HCT116 (cell line): ENCODE measurements at regions not wholly inside any gene's neighbourhood (a gene's known extent, or its start where the extent isn't known, plus 50 kb on each side); places are given as distances from the start of the nearest gene placed in this dataset.

Experiments used
- CTCF ChIP-seq, 3 experiments: fragments of 200-600 bp in 1 of 3; sonication (generic) in 1 of 3; IDR thresholded peaks in 2 of 3; conservative IDR thresholded peaks in 1 of 3; 2 replicates each; pipeline ENCODE4 v1.5.1; 2012 to 2017; ENCODE audit warnings: low read depth in 2 of 3, low read length in 2 of 3, antibody characterized with exemption in 1 of 3, borderline replicate concordance in 1 of 3, control low read depth in 1 of 3, mild to moderate bottlenecking in 1 of 3, mixed read lengths in 1 of 3, mixed run types in 1 of 3, moderate library complexity in 1 of 3; ENCODE audit not compliant: insufficient read depth in 1 of 3
- EZH2 ChIP-seq: fragments of 200-600 bp; sonication (generic); IDR thresholded peaks from 2 replicates; pipeline ENCODE4 v1.6.1; 2017; ENCODE audit warnings: antibody characterized with exemption, mixed run types
- POLR2A ChIP-seq: IDR thresholded peaks from 2 replicates; pipeline ENCODE4 v1.7.0; 2011; ENCODE audit warnings: borderline replicate concordance; ENCODE audit not compliant: insufficient read depth, insufficient read length; ENCODE audit errors: extremely low read depth
- POLR2AphosphoS5 ChIP-seq: IDR thresholded peaks from 2 replicates; pipeline ENCODE4 v1.6.1; 2011; ENCODE audit warnings: mild to moderate bottlenecking, low read depth, low read length, moderate library complexity
- RAD21 ChIP-seq: IDR thresholded peaks from 2 replicates; pipeline ENCODE4 v1.6.1; 2012; ENCODE audit warnings: low read depth, mild to moderate bottlenecking
- REST ChIP-seq: IDR thresholded peaks from 2 replicates; pipeline ENCODE4 v1.6.1; 2012; ENCODE audit warnings: low read depth
- SP1 ChIP-seq: IDR thresholded peaks from 2 replicates; pipeline ENCODE4 v1.6.1; 2012; ENCODE audit warnings: low read depth

- TF ChIP-seq POLR2AphosphoS5 (no peak), CTCF (IDR thresholded peaks at IDR 0.05 in 2 of 3, conservative IDR thresholded peaks at IDR 0.05 in 1 of 3; ENCODE audit: borderline replicate concordance in 1 of 3, insufficient read depth in 1 of 3, low read depth in 2 of 3, low read length in 2 of 3) (no peak), RAD21 (no peak), EZH2 (no peak), REST (no peak), SP1 (no peak), POLR2A (no peak)
These were observed 891.5 kb upstream of the ADGRL2 start for GRCh38 chr1:80909172-80909784.
